Trophoblast cell (in vitro differentiated cells and primary cell): ENCODE measurements at regions not wholly inside any gene's neighbourhood (a gene's known extent, or its start where the extent isn't known, plus 50 kb on each side); places are given as distances from the start of the nearest gene placed in this dataset.

Experiments
- DNase-seq, 2 donors: peaks; one replicate each; pipeline ENCODE4 v3.0.0-alpha.2; 2016
- H2AFZ ChIP-seq: 2 replicates; pipeline ENCODE4 v1.6.1; 2013; ENCODE audit warnings: low read length, moderate library complexity, mild to moderate bottlenecking; ENCODE audit not compliant: insufficient read depth, poor library complexity
- H2AK5ac ChIP-seq: 2 replicates; pipeline ENCODE4 v1.6.1; 2013; ENCODE audit warnings: mild to moderate bottlenecking, low read length
- H2BK120ac ChIP-seq: 2 replicates; pipeline ENCODE4 v1.6.1; 2013; ENCODE audit warnings: low read length, mild to moderate bottlenecking, moderate library complexity; ENCODE audit not compliant: insufficient read depth, poor library complexity
- H2BK12ac ChIP-seq: 2 replicates; pipeline ENCODE4 v1.6.1; 2013; ENCODE audit warnings: mild to moderate bottlenecking, low read length, moderate library complexity
- H2BK5ac ChIP-seq: 2 replicates; pipeline ENCODE4 v1.6.1; 2013; ENCODE audit warnings: low read length, low read depth, moderate library complexity, mild to moderate bottlenecking; ENCODE audit not compliant: poor library complexity
- H3K14ac ChIP-seq: 2 replicates; pipeline ENCODE4 v1.6.1; 2013; ENCODE audit warnings: mild to moderate bottlenecking, low read length
- H3K18ac ChIP-seq: 2 replicates; pipeline ENCODE4 v1.6.1; 2013; ENCODE audit warnings: mild to moderate bottlenecking, low read length
- H3K23ac ChIP-seq: 2 replicates; pipeline ENCODE4 v1.6.1; 2013; ENCODE audit warnings: low read length
- H3K27ac ChIP-seq: 2 replicates; pipeline ENCODE4 v1.5.1; 2013; ENCODE audit warnings: low read depth, mild to moderate bottlenecking, inconsistent platforms, low read length, moderate library complexity
- H3K27me3 ChIP-seq: 2 replicates; pipeline ENCODE4 v1.6.1; 2013; ENCODE audit warnings: inconsistent platforms, mild to moderate bottlenecking, low read length, moderate library complexity; ENCODE audit not compliant: insufficient read depth
- H3K36me3 ChIP-seq, 2 experiments: 1 replicate in 1 of 2; 2 replicates in 1 of 2; pipeline ENCODE4 v1.6.1; 2013; ENCODE audit warnings: low read length in 2 of 2, mild to moderate bottlenecking in 2 of 2, moderate library complexity in 1 of 2; ENCODE audit not compliant: insufficient read depth in 2 of 2, control insufficient read depth in 1 of 2
- H3K4ac ChIP-seq: 2 replicates; pipeline ENCODE4 v1.6.1; 2013; ENCODE audit warnings: low read depth, mild to moderate bottlenecking, low read length, moderate library complexity
- H3K4me1 ChIP-seq, 2 experiments: 1 replicate in 1 of 2; 2 replicates in 1 of 2; pipeline ENCODE4 v1.6.1; 2013; ENCODE audit warnings: low read length in 2 of 2, mild to moderate bottlenecking in 2 of 2, moderate library complexity in 1 of 2; ENCODE audit not compliant: insufficient read depth in 2 of 2, control insufficient read depth in 1 of 2
- H3K4me2 ChIP-seq: 2 replicates; pipeline ENCODE4 v1.6.1; 2013; ENCODE audit warnings: inconsistent platforms, mild to moderate bottlenecking, low read length, moderate library complexity
- H3K4me3 ChIP-seq: 2 replicates; pipeline ENCODE4 v1.5.1; 2013; ENCODE audit warnings: mild to moderate bottlenecking, low read depth, low read length, inconsistent platforms
- H3K79me1 ChIP-seq: one replicate; pipeline ENCODE4 v1.6.1; 2013; ENCODE audit warnings: low read length
- H3K79me2 ChIP-seq: 2 replicates; pipeline ENCODE4 v1.6.1; 2013; ENCODE audit warnings: low read length, mild to moderate bottlenecking; ENCODE audit not compliant: control insufficient read depth, insufficient read depth, poor library complexity
- H3K9ac ChIP-seq: 2 replicates; pipeline ENCODE4 v1.6.1; 2013; ENCODE audit warnings: mild to moderate bottlenecking, low read length
- H3K9me3 ChIP-seq: 2 replicates; pipeline ENCODE4 v1.6.1; 2013; ENCODE audit warnings: low read depth, mild to moderate bottlenecking, control low read depth, inconsistent platforms, low read length; ENCODE audit not compliant: insufficient read depth
- H4K12ac ChIP-seq: 2 replicates; pipeline ENCODE4 v1.6.1; 2013; ENCODE audit warnings: low read depth, mild to moderate bottlenecking, low read length, moderate library complexity
- H4K8ac ChIP-seq: 2 replicates; pipeline ENCODE4 v1.6.1; 2013; ENCODE audit warnings: low read depth, mild to moderate bottlenecking, low read length, moderate library complexity
- H4K91ac ChIP-seq: one replicate; pipeline ENCODE4 v1.6.1; 2013; ENCODE audit warnings: low read depth, mild to moderate bottlenecking, low read length, moderate library complexity
- WGBS: extraction: QIAGEN DNeasy Blood & Tissue Kit; methylation state at CpG from one replicate; pipeline ENCODE4 v1.1.7; 2013; ENCODE audit warnings: missing lambda C conversion rate; ENCODE audit not compliant: insufficient read length, insufficient coverage; ENCODE audit errors: extremely low coverage; 5-methylcytosine and 5-hydroxymethylcytosine counted together

DNA sequence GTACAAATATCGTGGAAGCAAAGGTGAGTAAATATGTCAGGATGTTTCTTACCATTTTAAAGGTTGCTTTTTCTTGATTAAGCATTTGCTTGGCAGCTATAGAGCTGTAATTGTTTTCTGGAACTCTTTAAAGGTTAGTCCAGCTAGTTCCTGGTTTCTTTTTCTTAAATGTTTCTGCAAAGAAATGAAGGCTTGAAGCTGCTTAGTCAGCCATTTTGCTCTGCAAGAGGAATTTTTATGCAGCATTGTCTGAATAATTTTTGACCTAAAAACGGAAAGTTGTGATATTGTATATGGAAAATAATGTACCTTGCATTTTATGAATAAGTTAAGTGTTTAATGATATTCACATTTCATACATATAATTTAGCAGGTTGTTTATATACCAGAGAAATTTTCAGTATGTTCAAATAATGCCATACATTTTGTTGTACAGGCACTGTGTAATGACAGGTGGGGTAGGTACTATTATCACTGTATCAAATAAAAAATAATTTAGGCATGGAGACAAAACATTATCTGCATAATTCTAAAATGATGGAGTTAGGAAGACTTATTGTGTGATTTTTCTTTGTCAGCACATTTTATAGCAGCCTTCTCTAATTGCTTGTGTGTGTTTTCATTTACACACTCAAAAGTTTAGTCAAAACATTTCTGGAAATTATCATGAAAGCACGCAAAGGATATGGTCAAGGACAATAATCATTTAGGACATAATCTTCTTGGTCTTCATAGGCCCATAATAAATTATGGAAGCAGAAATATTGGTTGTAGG is 624.4 kb downstream of the NCAM2 start:
- no peak overlapping the region for H2BK120ac ChIP-seq
- H3K23ac ChIP-seq = no peak overlapping the region
- no peak overlapping the region for H2BK12ac ChIP-seq
- H3K9me3 ChIP-seq = no peaks in the 10 kb centered on the region
- WGBS = no CpG with 5 or more reads among the region's 3 CpGs
- no peak overlapping the region for H4K12ac ChIP-seq
- H3K18ac ChIP-seq = no peak overlapping the region
- no peak overlapping the region for H3K4ac ChIP-seq
- no peak for DNase-seq
- H3K79me1 ChIP-seq = no peaks in the 10 kb centered on the region
- no peak overlapping the region for H3K9ac ChIP-seq
- H2BK5ac ChIP-seq = no peak overlapping the region
- no peak overlapping the region for H4K8ac ChIP-seq
- H3K27ac ChIP-seq = no peak overlapping the region
- no peak overlapping the region for H2AK5ac ChIP-seq
- no peak overlapping the region for H3K14ac ChIP-seq
- H4K91ac ChIP-seq = no peak overlapping the region
- H2AFZ ChIP-seq = no peak overlapping the region
- H3K27me3 ChIP-seq = no peaks in the 10 kb centered on the region
- no peak overlapping the region for H3K4me3 ChIP-seq
- no peaks in the 10 kb centered on the region for H3K4me1 ChIP-seq
- no peaks in the 10 kb centered on the region for H3K36me3 ChIP-seq
- no peak overlapping the region for H3K4me2 ChIP-seq
- no peaks in the 10 kb centered on the region for H3K79me2 ChIP-seq

DNA sequence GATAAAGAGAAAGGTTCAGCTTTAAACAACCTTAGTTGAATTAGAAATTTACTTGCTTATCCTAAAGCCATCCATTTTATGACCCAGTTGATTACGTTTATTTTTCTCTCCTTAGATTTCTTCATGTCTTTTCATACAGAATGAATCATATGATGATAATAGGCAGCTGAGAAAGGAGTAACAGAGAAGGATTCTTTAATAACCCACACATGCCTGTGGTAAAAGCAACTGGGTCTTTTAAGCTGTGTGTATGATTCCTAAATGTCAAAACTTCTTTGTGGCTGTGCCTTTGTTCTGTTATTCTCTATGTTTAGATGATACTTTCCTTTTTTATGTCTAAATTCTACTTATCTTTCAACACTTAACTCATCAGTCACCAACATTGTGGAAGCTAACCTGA is 626.5 kb downstream of the NCAM2 start:
- no peaks in the 10 kb centered on the region for H3K4me1 ChIP-seq
- no peak overlapping the region for H3K4me2 ChIP-seq
- no peak overlapping the region for H2BK120ac ChIP-seq
- no peak overlapping the region for H4K91ac ChIP-seq
- H3K4me3 ChIP-seq = no peak overlapping the region
- H3K14ac ChIP-seq = no peak overlapping the region
- H2BK12ac ChIP-seq = no peak overlapping the region
- no peak overlapping the region for H3K27ac ChIP-seq
- no CpG with 5 or more reads among the region's 1 CpG for WGBS
- H3K9ac ChIP-seq = no peak overlapping the region
- H4K12ac ChIP-seq = no peak overlapping the region
- no peaks in the 10 kb centered on the region for H3K79me1 ChIP-seq
- no peak overlapping the region for H3K23ac ChIP-seq
- no peak overlapping the region for H3K18ac ChIP-seq
- no peak overlapping the region for H2AK5ac ChIP-seq
- no peaks in the 10 kb centered on the region for H3K36me3 ChIP-seq
- no peaks in the 10 kb centered on the region for H3K9me3 ChIP-seq
- no peak overlapping the region for H4K8ac ChIP-seq
- no peak for DNase-seq
- H3K27me3 ChIP-seq = no peaks in the 10 kb centered on the region
- H3K79me2 ChIP-seq = no peaks in the 10 kb centered on the region
- H2BK5ac ChIP-seq = no peak overlapping the region
- H2AFZ ChIP-seq = no peak overlapping the region
- H3K4ac ChIP-seq = no peak overlapping the region

DNA sequence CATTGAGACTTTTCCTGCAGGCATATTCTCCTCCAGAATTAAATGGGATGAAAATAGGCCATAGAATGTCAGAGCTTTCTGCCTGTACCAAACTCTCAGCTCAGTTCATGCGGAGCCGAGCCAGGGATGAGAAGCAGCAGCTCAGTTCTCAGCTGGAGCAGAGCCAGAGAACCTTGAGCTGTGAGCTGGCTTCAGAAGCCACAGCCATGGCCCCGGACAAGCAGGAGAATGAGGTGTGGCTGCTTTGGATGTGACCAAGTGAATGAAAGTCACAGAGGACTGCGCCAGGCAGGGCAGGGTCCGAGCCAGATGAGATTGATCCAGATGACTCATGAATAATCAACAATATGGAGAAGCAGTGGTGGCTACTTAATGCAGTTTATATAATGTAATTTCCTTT is 633.8 kb downstream of the NCAM2 start:
- no peaks in the 10 kb centered on the region for H3K79me1 ChIP-seq
- no peak overlapping the region for H4K12ac ChIP-seq
- no peak for DNase-seq
- no peak overlapping the region for H3K4me2 ChIP-seq
- no peaks in the 10 kb centered on the region for H3K36me3 ChIP-seq
- H3K9ac ChIP-seq = no peak overlapping the region
- H2AFZ ChIP-seq = no peak overlapping the region
- no peak overlapping the region for H3K4ac ChIP-seq
- no peak overlapping the region for H3K14ac ChIP-seq
- no peak overlapping the region for H3K18ac ChIP-seq
- H3K79me2 ChIP-seq = no peaks in the 10 kb centered on the region
- no peak overlapping the region for H3K23ac ChIP-seq
- H2BK12ac ChIP-seq = no peak overlapping the region
- H3K27me3 ChIP-seq = no peaks in the 10 kb centered on the region
- no peak overlapping the region for H2AK5ac ChIP-seq
- no peak overlapping the region for H3K27ac ChIP-seq
- peaks cover 4% of the 10 kb centered on the region for H3K9me3 ChIP-seq
- H4K91ac ChIP-seq = no peak overlapping the region
- no CpG with 5 or more reads among the region's 5 CpGs for WGBS
- H3K4me3 ChIP-seq = no peak overlapping the region
- no peak overlapping the region for H2BK120ac ChIP-seq
- H2BK5ac ChIP-seq = no peak overlapping the region
- H4K8ac ChIP-seq = no peak overlapping the region
- H3K4me1 ChIP-seq = no peaks in the 10 kb centered on the region

DNA sequence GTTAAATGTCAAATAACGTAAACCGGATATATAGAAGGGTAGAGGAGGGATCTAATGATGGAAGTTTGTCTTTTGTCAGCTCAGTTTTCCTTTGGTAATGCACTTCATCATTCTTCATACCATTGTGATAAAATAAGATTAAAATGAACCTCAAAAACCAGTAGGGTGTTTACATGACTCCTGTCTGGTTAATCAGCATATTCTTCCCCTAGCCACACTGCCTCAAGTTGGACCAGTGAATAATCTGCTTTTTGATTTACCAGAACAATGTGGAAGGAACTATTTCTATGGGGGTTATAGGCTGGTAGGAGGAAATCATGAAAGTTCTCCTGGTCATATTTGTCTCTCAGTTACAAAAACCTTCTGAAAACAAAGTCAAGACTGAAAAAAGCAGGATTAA is 634.7 kb downstream of the NCAM2 start:
- Histone ChIP-seq H3K9me3 (peaks cover 4% of the 10 kb centered on the region), H2AFZ (no peak overlapping the region), H3K4me2 (no peak overlapping the region), H2AK5ac (no peak overlapping the region), H3K4ac (no peak overlapping the region), H3K4me1 (no peaks in the 10 kb centered on the region), H3K79me1 (no peaks in the 10 kb centered on the region), H4K8ac (no peak overlapping the region), H3K27ac (no peak overlapping the region), H3K79me2 (no peaks in the 10 kb centered on the region), H3K18ac (no peak overlapping the region), H4K91ac (no peak overlapping the region), H3K4me3 (no peak overlapping the region), H2BK5ac (no peak overlapping the region), H3K27me3 (no peaks in the 10 kb centered on the region), H3K9ac (no peak overlapping the region), H4K12ac (no peak overlapping the region), H3K14ac (no peak overlapping the region), H3K23ac (no peak overlapping the region), H2BK120ac (no peak overlapping the region), H2BK12ac (no peak overlapping the region), H3K36me3 (no peaks in the 10 kb centered on the region)
- no peak for DNase-seq
- WGBS = no CpG with 5 or more reads among the region's 2 CpGs
